Panc1 (cell line): ENCODE measurements at regions not wholly inside any gene's neighbourhood (a gene's known extent, or its start where the extent isn't known, plus 50 kb on each side); places are given as distances from the start of the nearest gene placed in this dataset.

Experiments used
- ATAC-seq: fragments of 200-7000 bp; cut with Tn5 transposase; 2 replicates; pipeline ENCODE4 v1.9.1; 2020; ENCODE audit warnings: mild to moderate bottlenecking, moderate library complexity
- BruUV-seq: library from RNA; stranded (reverse); fragments of 400-500 nt; replicated peaks from 2 replicates; lab custom pipeline; 2021; lab: Mats Ljungman, UMichigan
- CTCF ChIA-PET: fragments of 300-600 bp; sonication (Branson Sonifier 250); formaldehyde crosslinking; loops from one replicate; lab custom pipeline; 2022; ENCODE audit warnings: antibody characterized with exemption; lab: Charles Lee
- POLR2A ChIA-PET: fragments of 300-600 bp; sonication (Branson Sonifier 250); formaldehyde crosslinking; loops from one replicate; lab custom pipeline; 2022; ENCODE audit warnings: antibody characterized with exemption; lab: Charles Lee
- DNase-seq: peaks from one replicate; pipeline ENCODE4 v3.0.0-alpha.2; 2010; ENCODE audit warnings: low read depth, low spot score
- H3K27ac ChIP-seq: 2 replicates; pipeline ENCODE4 v1.5.1; 2011; ENCODE audit warnings: mild to moderate bottlenecking, low read length, inconsistent platforms
- H3K27me3 ChIP-seq: fragments of 200-500 bp; sonication (Bioruptor generic); 2 replicates; pipeline ENCODE4 v1.6.0; 2014; ENCODE audit warnings: low read length, inconsistent platforms; ENCODE audit not compliant: control insufficient read depth, insufficient read depth
- H3K36me3 ChIP-seq: fragments of 200-500 bp; sonication (Bioruptor generic); 2 replicates; pipeline ENCODE4 v1.5.1; 2014; ENCODE audit warnings: inconsistent platforms, mild to moderate bottlenecking, low read length, moderate library complexity; ENCODE audit not compliant: control insufficient read depth, insufficient read depth
- H3K4me1 ChIP-seq: 2 replicates; pipeline ENCODE4 v1.5.1; 2011; ENCODE audit warnings: inconsistent platforms, mild to moderate bottlenecking, low read length, moderate library complexity; ENCODE audit not compliant: control insufficient read depth, insufficient read depth
- H3K4me3 ChIP-seq, 2 experiments: 2 replicates each; pipeline ENCODE4 v1.5.1; 2011 to 2012; ENCODE audit warnings: low read depth in 2 of 2, low read length in 2 of 2, mild to moderate bottlenecking in 2 of 2, inconsistent platforms in 1 of 2, moderate library complexity in 1 of 2
- H3K9me3 ChIP-seq: fragments of 200-500 bp; sonication (Bioruptor generic); 2 replicates; pipeline ENCODE4 v1.5.1; 2014; ENCODE audit warnings: low read depth, mild to moderate bottlenecking, inconsistent platforms, low read length, moderate library complexity; ENCODE audit not compliant: control insufficient read depth, insufficient read depth
- POLR2AphosphoS5 ChIP-seq: IDR thresholded peaks from 2 replicates; pipeline ENCODE4 v1.6.1; 2012; ENCODE audit warnings: mild to moderate bottlenecking, low read depth, low read length, moderate library complexity
- SIN3A ChIP-seq: IDR thresholded peaks from 2 replicates; pipeline ENCODE4 v1.6.1; 2012; ENCODE audit warnings: low read depth, mild to moderate bottlenecking, low read length, moderate library complexity, borderline replicate concordance; ENCODE audit not compliant: insufficient read depth
- TCF7L2 ChIP-seq: IDR thresholded peaks from 2 replicates; pipeline ENCODE4 v1.6.1; 2011; ENCODE audit warnings: mild to moderate bottlenecking, low read depth, low read length, inconsistent platforms
- in situ Hi-C: cut with HindIII; loops from 2 replicates; pipeline ENCODE4 v1.10.0; 2016; ENCODE audit warnings: low sequenced_read_pairs, low pct_unique_long_range_greater_than_20kb
- intact Hi-C: fragments of 100-400 bp; cut with micrococcal nuclease; formaldehyde crosslinking; loops from one replicate; pipeline ENCODE4 v1.10.0; 2022; ENCODE audit not compliant: unreplicated experiment
- TF ChIP-seq, protein P1 (sequence below): fragments of 450-650 bp; IDR thresholded peaks from 2 replicates; pipeline ENCODE4 v1.5.1; 2017; ENCODE audit warnings: mild to moderate bottlenecking
- TF ChIP-seq, protein P2 (sequence below), 2 experiments: IDR thresholded peaks; 2 replicates each; pipeline ENCODE4 v1.6.1; 2011 to 2012; ENCODE audit warnings: low read depth in 2 of 2, control low read depth in 1 of 2, low read length in 1 of 2, mild to moderate bottlenecking in 1 of 2, moderate library complexity in 1 of 2; ENCODE audit not compliant: insufficient read depth in 1 of 2

GRCh38 chr18:39713961-39714360 is 2148.4 kb upstream of the CELF4 start:
- Histone ChIP-seq H3K4me3 (no peak overlapping the region), H3K36me3 (no peaks in the 10 kb centered on the region), H3K27ac (no peak overlapping the region), H3K4me1 (no peaks in the 10 kb centered on the region), H3K9me3 (no peaks in the 10 kb centered on the region), H3K27me3 (no peaks in the 10 kb centered on the region)
- TF ChIP-seq, protein P1, sequence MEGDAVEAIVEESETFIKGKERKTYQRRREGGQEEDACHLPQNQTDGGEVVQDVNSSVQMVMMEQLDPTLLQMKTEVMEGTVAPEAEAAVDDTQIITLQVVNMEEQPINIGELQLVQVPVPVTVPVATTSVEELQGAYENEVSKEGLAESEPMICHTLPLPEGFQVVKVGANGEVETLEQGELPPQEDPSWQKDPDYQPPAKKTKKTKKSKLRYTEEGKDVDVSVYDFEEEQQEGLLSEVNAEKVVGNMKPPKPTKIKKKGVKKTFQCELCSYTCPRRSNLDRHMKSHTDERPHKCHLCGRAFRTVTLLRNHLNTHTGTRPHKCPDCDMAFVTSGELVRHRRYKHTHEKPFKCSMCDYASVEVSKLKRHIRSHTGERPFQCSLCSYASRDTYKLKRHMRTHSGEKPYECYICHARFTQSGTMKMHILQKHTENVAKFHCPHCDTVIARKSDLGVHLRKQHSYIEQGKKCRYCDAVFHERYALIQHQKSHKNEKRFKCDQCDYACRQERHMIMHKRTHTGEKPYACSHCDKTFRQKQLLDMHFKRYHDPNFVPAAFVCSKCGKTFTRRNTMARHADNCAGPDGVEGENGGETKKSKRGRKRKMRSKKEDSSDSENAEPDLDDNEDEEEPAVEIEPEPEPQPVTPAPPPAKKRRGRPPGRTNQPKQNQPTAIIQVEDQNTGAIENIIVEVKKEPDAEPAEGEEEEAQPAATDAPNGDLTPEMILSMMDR, result no peak
- TF ChIP-seq, protein P2, sequence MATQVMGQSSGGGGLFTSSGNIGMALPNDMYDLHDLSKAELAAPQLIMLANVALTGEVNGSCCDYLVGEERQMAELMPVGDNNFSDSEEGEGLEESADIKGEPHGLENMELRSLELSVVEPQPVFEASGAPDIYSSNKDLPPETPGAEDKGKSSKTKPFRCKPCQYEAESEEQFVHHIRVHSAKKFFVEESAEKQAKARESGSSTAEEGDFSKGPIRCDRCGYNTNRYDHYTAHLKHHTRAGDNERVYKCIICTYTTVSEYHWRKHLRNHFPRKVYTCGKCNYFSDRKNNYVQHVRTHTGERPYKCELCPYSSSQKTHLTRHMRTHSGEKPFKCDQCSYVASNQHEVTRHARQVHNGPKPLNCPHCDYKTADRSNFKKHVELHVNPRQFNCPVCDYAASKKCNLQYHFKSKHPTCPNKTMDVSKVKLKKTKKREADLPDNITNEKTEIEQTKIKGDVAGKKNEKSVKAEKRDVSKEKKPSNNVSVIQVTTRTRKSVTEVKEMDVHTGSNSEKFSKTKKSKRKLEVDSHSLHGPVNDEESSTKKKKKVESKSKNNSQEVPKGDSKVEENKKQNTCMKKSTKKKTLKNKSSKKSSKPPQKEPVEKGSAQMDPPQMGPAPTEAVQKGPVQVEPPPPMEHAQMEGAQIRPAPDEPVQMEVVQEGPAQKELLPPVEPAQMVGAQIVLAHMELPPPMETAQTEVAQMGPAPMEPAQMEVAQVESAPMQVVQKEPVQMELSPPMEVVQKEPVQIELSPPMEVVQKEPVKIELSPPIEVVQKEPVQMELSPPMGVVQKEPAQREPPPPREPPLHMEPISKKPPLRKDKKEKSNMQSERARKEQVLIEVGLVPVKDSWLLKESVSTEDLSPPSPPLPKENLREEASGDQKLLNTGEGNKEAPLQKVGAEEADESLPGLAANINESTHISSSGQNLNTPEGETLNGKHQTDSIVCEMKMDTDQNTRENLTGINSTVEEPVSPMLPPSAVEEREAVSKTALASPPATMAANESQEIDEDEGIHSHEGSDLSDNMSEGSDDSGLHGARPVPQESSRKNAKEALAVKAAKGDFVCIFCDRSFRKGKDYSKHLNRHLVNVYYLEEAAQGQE (IDR thresholded peaks at IDR 0.05; ENCODE audit: insufficient read depth in 1 of 2, low read depth in 2 of 2, low read length in 1 of 2), result no peak
- TF ChIP-seq POLR2AphosphoS5, result no peak
- no peak for TF ChIP-seq SIN3A
- no peak for TF ChIP-seq TCF7L2
- BruUV-seq, result no TSS peak
- DNase-seq, result no peak
- CTCF ChIA-PET, result no interaction called here
- intact Hi-C loops (no loop called here), in situ Hi-C loops (no loop called here)
- no peak for ATAC-seq
- POLR2A ChIA-PET, result no interaction called here

DNA sequence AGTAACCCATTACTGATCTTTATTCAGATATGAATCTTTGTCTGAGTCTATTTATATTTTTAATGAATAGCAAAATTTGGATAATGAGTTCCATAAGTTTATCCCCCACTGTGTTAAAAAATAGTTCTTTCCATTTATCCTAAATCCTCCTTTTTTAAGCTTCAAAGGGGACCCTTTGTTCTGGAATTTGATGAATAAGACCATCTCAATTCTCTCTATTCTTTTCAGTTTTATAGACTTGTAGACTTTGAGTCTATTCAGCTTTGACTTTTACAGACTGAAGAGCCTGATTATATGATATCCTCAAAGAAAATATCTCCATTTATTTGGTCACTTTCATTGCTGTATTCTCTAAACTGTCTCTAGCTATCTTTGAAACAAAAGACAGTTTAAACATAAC is 2146.1 kb upstream of the CELF4 start:
- Histone ChIP-seq H3K4me1 (no peaks in the 10 kb centered on the region), H3K9me3 (no peaks in the 10 kb centered on the region), H3K27me3 (no peaks in the 10 kb centered on the region), H3K36me3 (no peaks in the 10 kb centered on the region), H3K27ac (no peak overlapping the region), H3K4me3 (no peak overlapping the region)
- ChIA-PET POLR2A (no interaction called here), CTCF (no interaction called here)
- TF ChIP-seq, protein P2 (IDR thresholded peaks at IDR 0.05; ENCODE audit: insufficient read depth in 1 of 2, low read depth in 2 of 2, low read length in 1 of 2), result no peak
- no peak for TF ChIP-seq SIN3A
- TF ChIP-seq, protein P1, result no peak
- no peak for TF ChIP-seq POLR2AphosphoS5
- no peak for TF ChIP-seq TCF7L2
- no TSS peak for BruUV-seq
- no peak for DNase-seq
- intact Hi-C loops (no loop called here), in situ Hi-C loops (no loop called here)
- ATAC-seq, result no peak
